Kidney glomerular epithelial cell (primary cell): ENCODE measurements at regions not wholly inside any gene's neighbourhood (a gene's known extent, or its start where the extent isn't known, plus 50 kb on each side); places are given as distances from the start of the nearest gene placed in this dataset.
A peak's percentile ranks its signal among the peaks of the same experiment; 100 is the strongest.

Source experiments
- DNase-seq: peaks from one replicate; lab custom pipeline; 2025; lab: John Stamatoyannopoulos, UW

GRCh38 chr3:147937891-147938290 lies 528.7 kb downstream of the ZIC1 start:
- DNase-seq = no peak

DNA sequence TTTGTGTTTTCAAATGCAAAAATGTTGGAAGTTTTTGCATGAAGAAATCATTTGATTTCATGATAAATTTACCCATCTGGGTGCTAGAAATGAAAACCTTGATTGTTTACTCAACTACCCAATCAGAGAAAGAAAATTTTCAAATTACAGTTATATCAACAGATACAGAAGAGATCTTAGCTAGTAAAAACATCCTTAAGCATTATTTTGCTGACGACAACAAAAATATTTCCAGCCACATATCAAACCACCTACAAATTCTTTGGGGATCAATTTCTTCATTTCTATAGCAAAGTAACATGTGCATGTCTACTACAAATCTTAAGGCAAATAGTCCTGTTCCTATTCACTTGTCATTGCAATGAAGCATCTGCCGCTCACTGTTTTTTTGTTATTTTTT lies 530.3 kb downstream of the ZIC1 start:
- no peak for DNase-seq

- no peak for DNase-seq
Measured at GRCh38 chr3:147939839-147940238, 530.7 kb downstream of the ZIC1 start.

DNA sequence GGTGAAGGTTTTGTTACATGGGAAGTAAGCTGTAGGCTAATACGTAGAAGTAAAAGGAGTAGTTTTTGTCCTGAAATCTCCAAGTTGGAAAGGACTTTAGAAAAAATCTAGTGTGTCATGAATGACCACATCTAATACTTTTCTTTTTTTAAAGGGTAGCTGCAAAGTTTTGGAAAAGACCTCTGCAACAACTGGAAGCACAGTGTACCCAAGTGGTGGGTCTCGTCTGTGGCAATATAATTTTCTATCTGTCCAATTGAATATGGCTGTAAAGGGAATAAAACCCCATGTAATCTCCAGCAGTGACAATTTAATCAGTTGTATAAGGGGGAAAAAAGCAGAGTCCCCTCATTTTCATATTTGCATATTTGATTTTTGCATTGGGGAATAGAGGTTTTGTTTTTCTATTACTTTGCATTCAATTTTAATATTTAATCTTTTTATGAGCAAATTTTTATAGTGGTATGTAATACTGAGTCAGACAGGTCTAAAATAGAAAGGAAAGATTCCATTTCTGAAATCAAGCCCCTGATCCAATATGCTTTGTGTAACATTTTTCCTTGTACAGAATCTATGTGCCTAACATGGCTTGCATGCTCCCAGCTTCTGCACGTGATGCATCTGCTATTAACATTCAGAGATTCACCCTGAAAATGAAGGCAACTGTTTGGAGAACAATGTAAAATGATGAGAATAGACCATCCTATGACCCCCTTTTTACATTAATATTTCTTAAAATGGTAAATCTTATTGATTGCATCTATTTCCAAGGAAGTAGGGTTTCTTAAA lies 531.4 kb downstream of the ZIC1 start:
- no peak for DNase-seq

- no peak for DNase-seq
Measured at GRCh38 chr3:147941969-147942368, 532.8 kb downstream of the ZIC1 start.

DNA sequence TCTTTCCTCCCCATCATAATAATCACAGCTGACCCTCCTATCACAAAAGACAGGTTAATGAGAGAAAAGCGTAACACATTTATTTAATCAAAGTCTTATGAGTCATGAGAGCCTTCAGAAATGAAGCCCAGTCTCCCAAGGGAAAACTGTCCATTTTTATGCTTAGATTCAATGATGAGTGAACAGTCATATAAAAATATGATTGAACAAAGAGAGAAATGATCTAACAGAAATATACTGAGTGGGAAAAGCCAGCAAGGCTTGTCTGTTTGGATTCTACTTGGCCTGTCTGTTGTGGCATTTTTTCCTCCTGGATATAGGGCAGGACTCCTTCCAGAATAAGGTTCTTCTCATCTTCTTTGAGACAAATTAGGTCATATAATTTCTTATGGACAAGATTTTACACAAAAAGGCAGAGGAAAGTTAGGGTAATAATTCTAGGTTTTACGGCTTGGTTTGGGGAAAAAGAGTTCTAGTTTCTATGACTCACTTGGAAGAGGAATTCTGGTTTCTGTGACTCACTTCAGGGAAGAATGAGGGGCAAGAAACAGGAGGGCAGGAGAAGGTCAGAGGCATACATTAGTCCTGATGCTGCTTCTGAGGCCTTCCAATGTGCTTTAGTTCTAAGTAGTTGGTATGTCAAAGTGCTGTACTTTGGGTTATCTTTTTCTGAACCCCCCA lies 534.2 kb downstream of the ZIC1 start:
- peak; percentile 84 for DNase-seq

DNA sequence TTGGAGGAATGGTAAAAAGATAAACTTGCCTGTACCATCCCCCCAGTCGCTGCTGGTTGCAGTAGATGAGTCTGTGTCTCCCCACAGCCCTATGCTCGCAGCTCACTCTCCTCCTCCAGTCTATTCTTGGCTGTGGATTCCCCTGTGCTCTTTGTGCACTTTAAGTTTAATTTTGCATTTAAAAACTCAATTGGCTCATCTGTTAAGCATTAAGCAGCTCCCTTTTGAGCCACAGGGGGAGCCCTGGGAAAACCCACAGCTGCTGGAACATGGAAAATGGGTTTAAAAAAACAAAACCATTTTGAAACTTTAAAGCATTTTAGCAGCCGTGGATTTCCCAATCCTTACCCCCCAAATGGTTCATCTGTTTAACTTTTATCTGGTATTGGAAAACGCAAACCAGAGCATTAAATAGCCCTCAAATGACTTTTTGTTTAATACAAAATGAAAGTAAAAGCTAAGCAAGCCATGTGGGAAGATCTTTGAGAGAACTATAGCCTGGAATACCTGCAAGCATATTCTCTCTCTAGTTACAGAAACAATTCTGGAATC lies 536.9 kb downstream of the ZIC1 start:
- peak; percentile 85 for DNase-seq

DNA sequence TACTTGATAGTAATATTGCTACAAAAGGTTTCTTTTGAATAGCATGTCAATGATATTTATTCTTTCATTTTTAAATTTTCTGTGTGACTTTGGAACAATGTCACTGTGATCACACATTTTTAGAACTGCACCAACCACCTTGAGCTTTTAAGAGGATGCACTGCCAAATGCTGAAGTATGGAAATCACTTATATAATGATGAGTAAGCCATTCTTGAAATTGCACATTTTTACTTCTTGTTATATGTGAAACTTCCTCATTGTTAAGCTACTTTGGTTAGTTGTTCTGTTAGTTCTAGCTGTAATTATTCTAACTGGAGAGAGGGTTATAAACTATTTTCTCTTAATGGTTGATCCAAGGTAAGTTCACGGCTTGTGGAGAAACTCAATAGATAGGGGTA lies 547.5 kb downstream of the ZIC1 start:
- DNase-seq = no peak

- no peak for DNase-seq
Measured at GRCh38 chr3:147958754-147959153, 549.6 kb downstream of the ZIC1 start.

DNA sequence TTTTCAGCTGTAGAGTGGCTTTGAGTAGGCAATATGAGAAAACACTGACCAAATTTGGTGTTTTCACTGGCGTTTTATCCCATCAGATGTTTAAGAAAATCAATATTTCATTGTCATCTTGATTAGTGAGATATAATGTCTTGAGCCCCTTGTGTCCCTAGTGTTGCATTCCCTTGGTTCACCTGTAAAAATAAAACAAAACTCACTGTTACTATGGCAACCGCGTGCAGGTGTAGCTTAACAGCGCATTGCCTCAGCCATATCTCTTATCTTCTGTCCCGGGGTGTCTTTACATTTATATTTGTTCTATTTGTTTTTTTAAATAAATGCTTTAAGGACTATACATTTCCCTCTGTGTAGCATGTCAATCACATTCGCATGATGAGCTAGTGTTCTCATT lies 551.6 kb downstream of the ZIC1 start:
- no peak for DNase-seq

DNA sequence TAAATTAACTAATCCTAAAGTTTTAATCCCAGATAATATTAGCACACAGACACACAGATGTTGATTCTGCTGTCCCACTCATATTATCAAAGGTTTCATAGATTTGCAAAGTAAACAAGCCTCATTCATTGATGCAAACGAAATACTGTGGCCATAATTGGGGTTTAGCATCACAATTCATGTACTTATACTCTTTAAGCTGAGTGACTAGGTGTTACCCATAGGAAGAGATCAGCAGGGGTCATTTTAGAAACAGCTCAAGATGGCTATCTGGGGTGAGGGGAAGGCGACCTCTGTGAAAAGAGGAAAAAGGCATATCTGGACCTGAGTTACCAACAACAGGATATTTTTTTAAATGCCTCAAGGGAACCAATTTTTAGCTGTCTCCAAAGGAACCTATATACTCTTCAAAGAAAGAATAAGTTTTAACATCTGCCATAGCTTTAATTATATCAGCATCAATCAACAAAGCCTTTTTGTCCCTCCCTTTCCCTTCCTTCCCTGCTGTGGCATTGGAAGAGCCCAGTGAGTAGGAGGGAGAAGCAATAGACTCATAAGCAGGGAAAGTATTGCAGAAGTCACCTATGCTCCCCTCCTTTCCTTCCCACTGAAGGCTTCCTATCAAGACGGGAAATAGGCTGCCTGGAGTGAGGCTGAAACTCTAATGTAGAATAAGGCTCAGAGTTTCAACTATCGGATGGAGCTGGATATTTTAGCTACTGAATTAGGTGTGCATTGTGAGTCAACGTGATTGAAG lies 553.4 kb downstream of the ZIC1 start:
- DNase-seq = no peak

DNA sequence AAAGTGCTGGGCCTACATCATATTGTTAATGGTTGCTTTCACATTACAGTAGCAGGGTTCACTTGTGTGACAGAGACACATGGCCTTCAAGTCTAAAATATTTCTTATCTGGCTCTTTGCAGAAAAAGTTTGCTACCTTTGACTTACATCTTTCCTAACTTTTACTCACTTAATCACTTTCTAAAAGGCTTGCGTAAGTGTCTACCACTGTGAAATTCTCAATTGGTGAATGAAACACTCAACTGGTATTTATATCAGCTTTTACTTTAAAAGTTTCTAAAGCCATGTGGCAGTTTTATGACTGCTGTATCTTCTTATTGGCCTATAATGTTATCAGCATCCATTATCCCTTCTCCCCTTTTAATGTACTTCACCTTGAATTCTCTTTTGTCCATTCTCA lies 554.5 kb downstream of the ZIC1 start:
- DNase-seq = no peak

- no peak for DNase-seq
Measured at GRCh38 chr3:147975165-147975564, 566.0 kb downstream of the ZIC1 start.

DNA sequence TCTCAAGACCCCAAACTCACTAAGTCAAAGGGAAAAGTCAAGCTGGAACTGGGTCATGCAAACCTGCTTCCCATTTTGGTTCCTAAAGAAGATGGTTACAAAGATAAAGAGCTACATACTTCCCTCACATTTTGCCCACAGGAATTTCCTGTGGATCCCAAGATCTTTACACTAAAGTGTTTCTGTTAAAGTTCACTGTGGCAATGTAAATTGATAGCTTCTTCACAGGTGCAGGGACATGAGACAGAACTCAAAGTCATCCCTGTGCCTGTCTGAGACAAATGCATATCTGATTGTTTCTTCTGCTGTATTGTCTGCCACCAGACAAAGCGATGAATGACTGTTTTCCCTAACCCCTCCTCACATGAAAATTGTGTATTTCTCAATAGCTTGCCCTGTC lies 567.8 kb downstream of the ZIC1 start:
- no peak for DNase-seq

DNA sequence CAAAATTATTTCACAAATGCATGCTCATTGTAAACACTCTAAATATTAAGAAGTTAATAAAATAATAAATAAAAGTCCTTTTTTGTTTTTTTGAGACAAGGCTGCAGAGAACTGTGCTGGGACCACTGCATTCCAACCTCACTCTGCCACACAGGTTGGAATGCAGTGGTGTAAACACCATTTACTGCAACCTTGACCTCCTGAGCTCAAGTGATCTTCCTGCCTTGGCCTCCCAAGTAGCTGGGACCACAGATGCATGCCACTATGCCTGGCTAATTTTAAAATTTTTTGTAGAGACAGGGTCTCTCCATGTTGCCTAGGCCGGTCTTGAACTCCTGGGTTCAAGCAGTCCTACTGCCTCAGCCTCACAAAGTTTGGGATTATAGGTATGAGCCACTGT lies 578.4 kb downstream of the ZIC1 start:
- no peak for DNase-seq

- no peak for DNase-seq
Measured at GRCh38 chr3:147989344-147989743, 580.2 kb downstream of the ZIC1 start.

DNA sequence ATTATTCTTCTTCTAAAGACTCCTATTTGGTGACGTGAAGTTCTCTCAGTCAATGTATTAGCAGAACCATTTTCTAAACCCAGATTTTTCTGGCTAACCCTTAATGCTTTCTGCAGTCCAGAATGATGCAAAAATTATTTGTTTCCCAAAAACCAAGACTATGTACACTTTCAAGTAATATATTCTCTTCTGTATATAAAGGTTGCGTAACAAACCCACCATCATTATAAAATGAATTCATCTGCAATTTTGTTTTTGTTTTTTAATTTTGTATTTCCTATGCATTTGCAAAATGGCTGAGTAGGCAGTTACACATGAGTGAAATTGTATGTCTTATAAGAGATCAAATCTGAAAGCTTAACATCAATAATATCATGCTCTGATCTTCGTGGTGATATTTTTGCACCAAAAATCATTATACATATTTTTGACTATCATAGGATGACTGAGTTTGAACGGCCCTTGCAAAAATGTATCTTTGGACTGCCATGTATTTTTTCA lies 593.6 kb downstream of the ZIC1 start:
- no peak for DNase-seq

DNA sequence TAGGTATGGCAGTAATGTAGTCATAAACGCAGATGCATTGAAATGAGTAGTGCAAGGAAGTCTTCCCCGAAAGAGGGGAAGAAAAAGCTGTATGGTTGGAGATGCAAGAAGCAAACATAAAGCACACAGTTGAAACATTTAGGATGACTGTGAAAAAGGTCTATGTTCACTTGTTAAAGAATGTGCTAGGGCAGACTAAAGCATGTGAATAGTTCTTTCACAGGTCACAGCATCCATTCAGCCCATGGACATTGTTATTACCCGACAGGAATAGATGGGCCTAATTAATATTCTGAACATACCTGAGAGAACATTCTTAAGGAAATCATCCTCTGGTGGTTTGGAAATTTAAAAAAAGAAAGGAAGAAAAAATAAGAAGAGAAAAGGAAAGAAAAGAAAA lies 595.2 kb downstream of the ZIC1 start:
- no peak for DNase-seq

DNA sequence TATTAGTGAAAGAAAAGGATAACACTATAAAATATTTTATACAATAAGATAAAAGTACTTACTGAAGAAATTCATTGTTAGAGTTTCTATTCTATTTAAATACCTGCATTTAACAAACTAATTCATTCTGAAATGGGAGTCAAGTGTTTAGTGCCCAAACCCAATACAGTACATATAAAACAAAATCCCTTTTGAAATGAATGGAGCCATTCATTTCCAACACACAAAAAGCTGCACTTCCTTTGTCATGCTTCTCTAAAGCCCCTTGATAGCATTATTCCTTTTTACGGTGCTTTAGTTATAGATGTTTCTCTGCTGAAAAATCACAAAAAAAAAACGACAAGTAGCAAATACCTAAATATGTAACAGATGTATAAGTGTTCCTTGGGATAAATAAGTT lies 596.3 kb downstream of the ZIC1 start:
- no peak for DNase-seq

DNA sequence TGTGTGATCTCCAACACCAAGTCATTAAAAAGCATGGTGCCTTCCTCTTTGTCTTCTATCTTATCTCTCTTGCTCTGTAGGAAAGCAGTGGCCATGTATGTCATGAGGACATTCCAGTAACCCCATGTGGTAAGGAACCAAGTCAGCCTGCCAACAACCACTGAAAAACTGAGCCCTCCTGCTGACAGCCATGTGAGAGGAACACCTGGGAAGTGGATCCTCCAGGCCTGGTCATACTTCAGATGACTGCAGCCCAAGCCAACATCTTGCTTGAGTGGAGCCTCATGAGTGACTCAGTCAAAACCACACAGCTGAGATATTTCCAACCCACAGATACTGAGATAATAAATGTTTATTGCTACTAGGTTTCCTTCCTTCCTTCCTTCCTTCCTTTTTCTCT lies 597.3 kb downstream of the ZIC1 start:
- peak; percentile 70 for DNase-seq

GRCh38 chr3:148008591-148008990 lies 599.4 kb downstream of the ZIC1 start:
- DNase-seq = no peak

DNA sequence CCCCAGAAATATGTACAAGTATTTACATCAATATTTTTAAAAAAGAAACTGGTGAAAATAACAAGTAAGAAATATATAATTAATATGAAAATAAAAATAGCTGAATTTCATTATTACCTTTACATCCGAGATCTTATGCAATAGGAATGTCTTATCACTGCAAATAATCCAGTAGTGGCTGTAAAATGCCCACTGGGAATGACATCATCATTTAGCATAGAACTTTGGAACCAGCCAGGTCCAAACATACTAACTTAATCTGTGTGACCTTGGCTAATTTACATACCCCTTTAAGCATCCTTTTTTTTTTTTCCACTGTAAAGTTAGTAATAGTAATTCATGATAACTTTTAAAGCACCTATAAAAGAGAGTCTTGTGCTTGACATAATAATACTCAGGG lies 611.7 kb downstream of the ZIC1 start:
- DNase-seq = no peak

GRCh38 chr3:148021381-148021780 lies 612.2 kb downstream of the ZIC1 start:
- no peak for DNase-seq
